Left colon (tissue), 2 donors: ENCODE measurements at regions not wholly inside any gene's neighbourhood (a gene's known extent, or its start where the extent isn't known, plus 50 kb on each side); places are given as distances from the start of the nearest gene placed in this dataset.
A peak's percentile ranks its signal among the peaks of the same experiment; 100 is the strongest.

Experiments
- ATAC-seq: fragments of 200-7000 bp; cut with Tn5 transposase; one replicate; pipeline ENCODE4 v1.9.1; 2020; ENCODE audit warnings: mild to moderate bottlenecking, moderate library complexity
- DNase-seq, 2 donors: peaks; one replicate each; pipeline ENCODE4 v3.0.0-alpha.2; 2020
- intact Hi-C, 2 donors: fragments of 100-400 bp; cut with DNase I in 1 of 2; cut with micrococcal nuclease in 1 of 2; formaldehyde crosslinking; loops; one replicate each; pipeline versions ENCODE4 v1.11.2 to v1.14.0; 2022; cut with DNase I, micrococcal nuclease
- donor health status: DM: no; HTN: no; CAD: no.
- donor health status: DM: yes; HTN: yes; CAD: no.

DNA sequence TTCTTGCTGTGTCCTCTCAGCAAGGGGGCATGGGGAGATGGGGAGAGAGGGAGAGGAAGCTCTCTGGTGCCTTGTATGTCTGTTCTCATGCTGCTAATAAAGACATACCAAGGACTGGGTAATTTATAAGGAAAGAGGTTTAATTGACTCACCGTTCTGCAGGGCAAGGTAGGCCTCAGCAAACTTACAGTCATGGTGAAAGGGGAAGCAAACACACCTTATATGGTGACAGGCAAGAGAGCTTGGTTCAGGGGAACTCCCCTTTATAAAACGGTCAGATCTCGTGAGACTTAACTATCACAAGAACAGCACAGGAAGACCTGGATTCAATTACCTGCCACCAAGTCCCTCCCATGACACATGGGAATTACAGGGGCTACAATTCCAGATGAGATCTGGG, 464.7 kb upstream of the CELF2 start:
- intact Hi-C loops: no loop called here
- DNase-seq: no peak
- no peak for ATAC-seq

DNA sequence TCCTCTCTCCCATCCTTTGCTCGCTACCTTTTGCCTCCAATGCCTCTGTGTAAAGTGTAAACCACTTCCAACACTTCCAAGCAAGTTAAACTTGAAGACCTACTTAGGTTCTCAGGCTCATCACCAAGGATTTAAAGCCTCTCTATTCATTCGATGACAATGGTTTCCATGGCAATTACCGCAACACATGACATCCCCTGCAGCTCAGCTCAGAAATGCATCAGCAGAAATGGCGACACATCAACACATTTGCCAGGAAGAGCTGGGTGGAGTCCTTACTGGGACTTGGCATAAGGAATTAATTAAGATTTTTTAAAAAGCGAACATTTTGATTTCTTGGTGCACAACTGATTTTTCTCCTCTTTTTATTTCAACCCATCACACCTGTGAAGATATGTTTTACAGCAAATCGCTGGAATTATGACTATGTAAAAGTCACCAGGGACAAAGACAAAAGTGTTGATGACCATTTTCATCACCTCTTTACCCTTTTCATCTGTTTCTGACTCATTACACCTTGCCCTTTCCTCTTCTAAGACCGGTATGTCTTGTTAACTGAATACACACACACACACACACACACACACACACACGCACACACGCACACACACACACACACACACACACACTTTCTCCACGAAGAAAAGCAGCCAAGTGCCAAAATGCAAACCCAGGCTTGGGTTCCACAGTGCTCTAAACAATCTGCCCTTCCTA, 453.4 kb upstream of the CELF2 start:
- intact Hi-C loops: no loop called here
- ATAC-seq: no peak
- DNase-seq: no peak

DNA sequence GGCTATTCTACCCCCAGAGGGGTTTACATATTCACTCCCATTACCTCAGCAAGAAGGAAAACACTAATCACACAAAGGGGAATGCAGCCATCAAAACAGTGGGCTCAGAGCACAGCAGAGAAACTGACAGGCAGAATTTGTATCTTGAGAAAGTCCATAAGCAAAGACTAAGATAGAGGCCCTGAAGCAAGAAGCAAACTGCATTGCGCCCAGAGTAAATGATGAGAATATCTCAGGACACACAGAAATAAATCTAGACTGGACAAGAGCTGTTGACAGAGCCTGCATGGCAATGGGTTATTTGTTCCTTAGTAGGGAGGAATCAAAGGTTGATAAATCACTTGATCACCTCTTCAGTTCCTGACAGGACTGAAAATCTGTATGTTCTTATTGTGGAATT, 440.7 kb upstream of the CELF2 start:
- intact Hi-C loops: no loop called here
- no peak for ATAC-seq

DNA sequence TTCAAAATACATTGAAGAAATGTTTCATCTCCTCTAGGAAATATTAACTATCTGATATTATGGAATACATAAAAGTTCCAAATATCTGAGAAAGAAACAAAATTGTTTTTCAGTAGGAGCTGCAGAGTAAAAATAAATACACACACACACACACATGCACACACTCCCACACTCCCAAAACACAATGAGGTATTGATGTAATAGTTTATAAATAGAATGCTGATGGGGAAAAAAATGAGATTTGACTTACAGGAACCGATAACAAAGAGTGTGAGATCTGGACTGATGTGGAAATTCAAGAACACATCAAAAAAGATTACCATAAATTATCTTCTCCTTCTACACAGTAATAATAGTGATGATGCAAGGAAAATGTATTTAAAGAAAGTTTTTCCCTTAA, 438.0 kb upstream of the CELF2 start:
- no peak for ATAC-seq
- intact Hi-C loops: no loop called here
- DNase-seq: no peak

More for the DNA sequence above, 440.7 kb upstream of the CELF2 start:
- no peak for DNase-seq

DNA sequence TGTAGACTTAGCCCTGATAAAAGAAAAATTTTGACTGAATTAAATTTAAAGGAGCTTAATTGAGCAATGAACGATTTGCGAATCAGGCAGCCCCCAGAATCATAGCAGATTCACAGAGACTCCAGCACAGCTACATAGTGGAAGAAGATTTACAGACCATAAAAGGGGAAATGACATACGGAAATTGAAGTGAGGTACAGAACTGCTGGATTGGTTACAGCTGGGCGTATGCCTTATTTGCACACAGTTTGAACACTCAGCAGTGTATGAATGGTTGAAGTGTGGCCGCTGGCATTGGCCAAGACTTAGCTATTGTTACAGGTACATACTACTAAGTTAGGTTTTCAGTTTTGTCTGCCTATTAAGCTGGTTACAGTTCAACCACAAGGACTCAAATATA, 433.5 kb upstream of the CELF2 start:
- intact Hi-C loops: no loop called here
- DNase-seq: peak in 1 of 2 donors; percentile 11
- ATAC-seq: peak; percentile 79

DNA sequence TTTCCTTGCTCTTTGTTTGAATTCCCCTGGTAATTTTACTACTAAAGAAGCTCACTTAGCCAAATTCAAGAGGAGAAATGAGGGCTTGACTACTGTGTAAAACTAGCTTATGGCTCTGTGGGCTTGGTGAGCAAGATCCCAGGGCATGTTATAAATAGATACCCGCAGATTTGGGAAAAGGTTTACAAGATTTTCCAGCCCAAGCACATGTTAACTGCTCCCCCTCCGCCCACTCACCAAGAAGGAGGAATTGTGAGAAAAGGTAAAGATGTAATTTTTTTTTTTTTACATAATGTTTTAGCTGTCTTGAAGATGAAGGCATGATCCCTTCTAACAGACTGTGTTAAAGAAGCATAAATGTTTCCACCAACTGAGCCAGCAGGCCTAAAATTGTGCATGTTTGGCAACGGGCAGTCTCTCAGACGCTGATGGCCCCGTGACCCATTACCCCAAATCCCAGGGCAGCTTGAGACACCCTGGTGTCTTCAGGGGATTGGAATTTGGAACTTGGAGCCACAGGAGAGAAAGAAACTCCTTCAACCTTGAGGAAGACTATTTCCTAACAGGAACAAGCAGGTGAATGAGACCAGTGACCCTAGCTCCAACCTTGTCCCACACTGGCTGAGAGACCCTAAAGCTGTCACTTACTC, 429.8 kb upstream of the CELF2 start:
- intact Hi-C loops: no loop called here
- DNase-seq (no peak), ATAC-seq (no peak)

DNA sequence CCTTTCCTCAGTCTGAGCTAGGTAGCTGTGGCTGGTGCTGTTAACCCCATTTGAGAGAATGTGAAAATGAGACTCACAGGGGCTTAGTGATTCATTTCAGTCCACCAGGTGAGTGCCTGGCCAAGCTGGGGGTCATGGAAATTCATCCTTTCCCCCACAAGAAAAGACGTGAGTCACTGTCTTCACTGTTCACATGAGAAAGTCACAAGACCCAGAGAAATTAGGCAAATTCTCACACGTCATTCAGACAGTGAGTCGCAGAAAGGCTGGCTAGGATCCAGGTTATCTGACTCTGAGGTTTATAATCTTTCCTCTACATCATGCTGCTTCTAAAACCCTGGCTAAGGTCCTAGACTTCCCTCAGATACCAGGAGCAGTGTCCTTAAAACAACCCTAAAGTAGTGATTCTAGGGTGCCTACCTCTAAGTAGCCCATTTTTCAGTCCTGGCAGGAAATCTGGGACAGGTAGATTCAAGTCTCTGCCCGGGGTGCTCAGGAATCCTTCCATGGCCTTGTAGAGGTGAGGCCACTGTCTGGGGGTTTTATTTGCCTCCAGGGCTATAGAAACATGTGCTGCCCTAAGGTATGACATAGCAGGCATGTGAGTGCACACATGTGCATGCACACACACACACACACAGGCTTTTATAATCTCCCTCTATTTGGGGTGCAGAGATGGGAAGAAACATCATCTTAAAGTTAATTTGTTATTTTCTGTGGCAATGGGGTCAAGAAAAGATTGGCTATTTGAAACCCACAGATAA, 427.9 kb upstream of the CELF2 start:
- DNase-seq (no peak), ATAC-seq (no peak)
- intact Hi-C loops: no loop called here

DNA sequence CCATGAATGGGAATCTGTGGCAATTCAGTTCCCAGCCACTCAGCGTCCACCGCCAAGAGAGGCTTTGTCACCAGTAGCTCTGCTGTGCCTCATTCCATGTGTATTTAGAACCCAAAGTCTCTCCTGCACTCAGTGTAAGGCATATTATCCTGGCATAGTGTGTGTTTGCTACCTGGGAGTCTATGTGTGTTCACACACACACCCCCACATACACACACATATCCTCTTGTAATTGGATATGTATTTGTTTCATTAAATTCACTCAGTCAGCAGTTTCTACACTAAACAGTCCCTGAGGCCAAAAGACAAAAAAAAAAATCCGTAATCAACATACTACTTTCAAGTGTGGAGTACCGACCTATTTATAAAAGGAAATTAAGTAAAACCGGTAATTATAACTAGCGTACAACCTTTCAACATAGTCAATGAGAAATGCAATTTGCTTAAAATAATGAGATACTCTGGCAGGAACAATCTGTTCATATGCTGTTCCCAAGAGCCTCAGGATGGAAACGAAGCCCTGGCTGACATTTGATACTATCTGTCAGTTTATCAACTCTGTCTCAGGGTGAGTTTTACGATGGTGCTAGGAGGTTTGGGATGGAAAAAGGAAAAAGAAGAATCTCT, 425.8 kb upstream of the CELF2 start:
- no peak for DNase-seq
- intact Hi-C loops: no loop called here
- no peak for ATAC-seq

DNA sequence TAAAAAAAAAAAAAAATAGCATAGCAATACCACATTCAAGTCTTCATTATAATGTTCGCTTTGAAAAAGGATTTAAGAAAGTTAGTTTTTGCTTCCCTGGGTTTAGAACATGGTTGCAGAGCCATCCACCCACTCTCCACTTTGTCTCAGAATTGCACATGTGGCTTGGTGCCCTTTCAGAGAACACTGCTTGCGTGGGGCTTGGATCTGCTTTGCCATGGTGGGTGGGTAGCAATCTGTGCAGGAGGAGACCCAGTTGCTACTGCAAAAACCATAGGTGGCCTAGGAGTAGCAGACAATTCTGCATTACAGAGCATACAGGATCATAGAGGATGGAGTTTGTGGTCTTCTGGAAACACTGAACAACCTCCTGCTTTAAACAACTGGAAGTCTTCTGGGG, 421.4 kb upstream of the CELF2 start:
- ATAC-seq (no peak), DNase-seq (no peak)
- intact Hi-C loops: no loop called here

DNA sequence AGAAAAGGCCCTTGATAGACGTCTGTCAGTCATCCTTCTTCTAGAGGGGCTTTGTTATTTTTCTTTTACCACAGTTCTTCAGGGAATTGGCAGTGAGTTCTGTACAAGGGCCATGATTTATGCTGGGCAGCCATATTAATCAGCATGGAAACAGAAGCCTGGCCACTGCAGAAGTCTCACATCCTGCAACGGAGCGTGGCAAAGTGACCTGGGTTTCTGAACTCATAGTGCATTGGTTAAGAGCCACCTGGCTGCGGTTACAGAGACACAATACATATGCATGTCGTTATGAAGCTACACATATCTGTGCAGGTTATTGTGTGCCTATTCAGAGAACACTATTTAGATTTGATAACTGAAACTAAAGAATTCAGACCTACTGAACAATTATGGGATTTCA, 419.4 kb upstream of the CELF2 start:
- intact Hi-C loops: no loop called here
- ATAC-seq: no peak
- DNase-seq: no peak

DNA sequence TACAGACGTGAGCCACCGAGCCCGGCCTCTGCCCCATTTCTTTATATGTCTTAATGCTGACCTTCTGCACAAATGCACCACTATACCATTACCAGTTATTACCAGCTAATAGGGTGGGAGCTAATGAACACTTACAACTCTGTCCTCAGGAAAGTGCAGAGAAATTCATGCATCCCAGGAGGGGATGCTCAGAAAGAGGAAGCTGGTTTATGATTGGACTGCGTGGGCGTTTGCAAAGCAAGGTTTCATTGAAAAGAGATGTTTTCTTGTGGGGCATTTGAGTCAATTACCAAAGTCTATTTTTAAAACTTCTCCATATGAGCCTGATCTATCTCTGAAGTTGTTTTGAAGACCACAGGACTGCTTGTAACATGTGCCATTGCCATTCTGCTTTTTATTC, 417.7 kb upstream of the CELF2 start:
- DNase-seq: no peak
- ATAC-seq: no peak
- intact Hi-C loops: no loop called here

DNA sequence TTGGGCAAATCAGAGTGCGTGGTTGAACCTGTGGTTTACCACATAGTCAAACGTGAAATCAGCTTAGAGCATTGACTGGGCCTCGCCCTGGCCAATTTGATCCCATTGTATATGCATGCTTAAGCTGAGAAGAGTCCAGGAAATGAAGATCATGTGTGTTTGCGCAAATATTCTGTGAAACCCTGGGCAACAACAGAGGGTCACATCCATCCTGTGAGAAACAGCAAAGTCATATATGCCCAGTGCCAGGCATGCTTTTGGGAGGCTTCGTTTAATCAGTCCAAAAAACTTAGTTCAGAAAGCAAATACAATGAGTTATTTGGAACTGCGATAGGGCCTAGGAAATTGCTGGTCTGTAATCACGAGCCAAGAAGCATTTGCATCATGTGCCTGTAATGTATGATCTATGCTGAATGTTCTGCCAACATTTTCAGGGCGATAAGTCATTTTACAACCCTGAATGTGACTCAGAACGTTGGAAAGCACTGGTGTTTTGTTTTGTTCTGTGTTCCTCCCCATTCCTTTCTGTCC, 412.1 kb upstream of the CELF2 start:
- ATAC-seq (peak; percentile 54), DNase-seq (peak; percentile 3 to 25)
- intact Hi-C loops: no loop called here

DNA sequence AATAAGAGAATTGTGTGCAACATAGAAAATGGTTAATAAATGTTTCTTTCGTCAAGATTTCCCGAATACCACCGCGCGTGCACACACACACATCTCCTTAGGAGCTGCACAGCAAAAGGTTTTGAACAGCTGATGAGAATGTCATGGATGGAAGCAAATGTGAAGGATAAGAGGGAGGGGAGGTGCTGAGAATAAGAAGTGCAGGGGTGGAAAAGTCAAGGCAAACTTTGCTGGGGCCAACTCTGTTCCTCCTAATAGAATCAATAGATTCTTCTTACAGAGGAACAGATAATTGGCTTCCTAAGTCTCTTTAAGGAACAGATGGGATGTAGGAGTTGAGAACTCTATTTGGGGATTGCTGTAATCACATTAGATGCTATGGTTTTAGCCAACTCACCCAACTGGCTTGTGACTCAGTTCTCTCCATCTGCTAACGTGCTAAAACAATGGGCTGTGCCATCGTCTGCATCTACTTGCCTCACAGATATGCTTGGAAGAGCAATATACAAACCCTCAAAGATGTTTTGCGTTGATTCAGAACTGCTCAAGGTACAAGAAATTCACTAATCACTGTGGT, 408.2 kb upstream of the CELF2 start:
- no peak for DNase-seq
- ATAC-seq: no peak
- intact Hi-C loops: no loop called here

DNA sequence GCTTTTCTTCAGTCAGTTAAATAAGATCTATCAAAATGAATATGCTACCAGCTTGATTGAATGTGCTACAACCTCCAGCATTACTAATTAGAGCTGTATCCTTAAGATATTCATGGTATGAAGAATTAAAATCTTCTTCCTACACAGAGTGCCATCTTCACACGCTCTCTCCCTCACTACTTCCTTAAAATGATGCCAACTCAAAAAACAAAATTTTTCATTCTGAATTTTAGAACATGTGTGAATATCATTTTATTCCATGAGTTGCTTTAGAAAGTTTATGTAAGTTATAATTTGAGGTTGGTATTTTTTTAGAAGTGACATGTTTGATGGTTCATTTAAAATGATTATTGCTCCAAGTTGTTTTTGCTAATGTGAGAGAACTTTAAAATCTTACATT, 407.5 kb upstream of the CELF2 start:
- intact Hi-C loops: no loop called here
- no peak for ATAC-seq

DNA sequence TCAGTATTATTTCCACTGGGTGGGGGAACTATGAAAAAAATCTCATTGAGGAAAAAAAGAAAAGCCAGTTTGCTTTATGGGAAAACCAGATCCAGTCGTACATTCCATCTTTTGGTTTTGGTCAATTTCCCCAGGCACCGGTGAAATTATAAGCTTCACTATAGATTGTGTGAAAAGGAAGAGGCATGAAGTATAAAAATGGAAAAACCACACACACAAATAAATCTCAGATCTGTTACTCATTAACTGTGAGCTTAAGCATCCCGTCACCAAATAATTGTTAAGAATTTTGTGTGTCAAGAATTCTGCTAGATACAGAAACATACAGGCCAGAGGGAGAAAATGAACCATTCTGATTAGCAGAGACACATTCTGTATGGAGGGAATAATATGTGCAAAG, 405.5 kb upstream of the CELF2 start:
- intact Hi-C loops: no loop called here
- DNase-seq: no peak
- ATAC-seq: no peak

More for the DNA sequence above, 407.5 kb upstream of the CELF2 start:
- no peak for DNase-seq

DNA sequence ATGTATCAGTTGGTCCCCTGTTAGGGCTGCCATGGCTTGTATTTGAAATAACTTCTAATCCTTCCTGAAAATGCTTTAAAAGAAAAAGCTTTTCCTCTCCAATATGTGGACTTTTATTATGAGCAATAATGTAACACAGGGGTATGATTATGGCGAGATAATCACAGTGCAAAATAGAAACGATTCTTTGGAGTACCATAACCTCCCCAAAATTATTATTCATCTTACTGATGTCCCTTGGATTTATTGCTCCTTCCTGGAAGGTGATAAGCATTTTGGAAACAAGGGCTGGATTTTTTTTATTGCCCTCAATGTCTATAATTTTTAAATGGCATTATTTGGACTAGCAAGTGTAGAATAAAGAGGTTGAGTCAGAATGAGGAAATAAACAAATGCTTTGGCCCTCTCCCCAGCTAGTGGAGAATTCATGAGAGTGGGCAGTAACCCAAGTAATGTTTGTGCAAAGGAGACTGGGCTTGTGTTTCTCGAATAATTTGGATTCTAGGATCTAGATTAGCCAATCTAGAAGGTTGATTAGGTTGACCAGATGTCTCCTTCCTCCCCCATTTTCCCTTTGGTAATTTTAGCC, 403.9 kb upstream of the CELF2 start:
- DNase-seq (no peak), ATAC-seq (no peak)
- intact Hi-C loops: no loop called here

DNA sequence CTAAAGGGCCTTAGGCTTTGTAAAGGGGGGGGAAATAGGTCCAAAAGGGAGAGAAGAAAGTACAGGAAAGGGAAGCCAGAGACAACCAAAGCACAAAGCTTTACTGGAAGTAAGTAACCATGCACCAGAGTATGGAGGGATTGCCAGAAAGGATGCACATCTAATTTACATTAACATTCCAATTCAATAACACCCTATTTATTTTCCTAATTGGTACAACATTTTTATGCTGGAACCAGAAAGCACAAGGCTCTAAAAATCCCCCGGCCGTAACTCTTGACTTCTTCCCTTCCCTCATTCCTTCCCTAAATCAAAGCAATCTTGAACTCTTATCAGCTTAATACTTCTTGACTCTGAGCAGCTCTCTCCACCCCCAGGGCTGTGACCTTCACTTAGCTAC, 400.0 kb upstream of the CELF2 start:
- no peak for DNase-seq
- intact Hi-C loops: no loop called here
- no peak for ATAC-seq

DNA sequence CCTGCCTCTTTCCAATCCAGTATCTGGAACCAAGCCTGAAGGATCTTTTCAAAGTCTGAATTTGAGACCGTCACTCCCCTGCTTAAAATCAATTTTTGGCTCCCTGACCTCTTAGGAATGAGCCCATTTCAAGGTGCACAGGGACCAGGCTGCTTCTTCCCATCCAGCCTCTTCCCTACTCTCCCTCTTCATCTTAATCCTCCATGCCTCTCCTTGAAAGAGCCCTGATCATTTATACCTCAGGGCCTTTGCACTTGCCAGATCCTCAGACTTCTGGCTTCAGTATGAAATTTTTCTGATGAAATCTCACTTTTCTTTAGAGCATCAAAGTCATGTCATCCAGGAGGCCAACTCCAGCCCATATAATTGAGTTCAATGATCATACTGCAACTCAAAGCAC, 399.5 kb upstream of the CELF2 start:
- no peak for ATAC-seq
- no peak for DNase-seq
- intact Hi-C loops: no loop called here
